Effector memory CD4-positive, alpha-beta T cell (primary cell): ENCODE measurements at regions not wholly inside any gene's neighbourhood (a gene's known extent, or its start where the extent isn't known, plus 50 kb on each side); places are given as distances from the start of the nearest gene placed in this dataset.
"Not testable (repeated sequence)": the region's sequence is repeated elsewhere in the genome, so short reads cannot be mapped to it uniquely, and the experiment has no call there.

Experiments
- DNase-seq, 3 donors: peaks; one replicate each; pipeline ENCODE4 v3.0.0-alpha.2; 2020
- H3K27ac ChIP-seq: 2 replicates; pipeline ENCODE4 v1.7.0; 2013; ENCODE audit warnings: mild to moderate bottlenecking, low read length, moderate library complexity; ENCODE audit not compliant: insufficient read depth, poor library complexity, severe bottlenecking
- H3K27me3 ChIP-seq: replicated peaks from 2 replicates; pipeline ENCODE4 v1.7.0; 2013; ENCODE audit warnings: mild to moderate bottlenecking, low read length; ENCODE audit not compliant: insufficient read depth, control insufficient read depth, poor library complexity, severe bottlenecking
- H3K36me3 ChIP-seq: 2 replicates; pipeline ENCODE4 v1.7.0; 2013; ENCODE audit warnings: mild to moderate bottlenecking, low read length, moderate library complexity; ENCODE audit not compliant: control insufficient read depth, insufficient read depth
- H3K4me1 ChIP-seq: 2 replicates; pipeline ENCODE4 v1.7.0; 2013; ENCODE audit warnings: low read length, mild to moderate bottlenecking; ENCODE audit not compliant: control insufficient read depth, insufficient read depth, poor library complexity, severe bottlenecking
- H3K4me3 ChIP-seq: 2 replicates; pipeline ENCODE4 v1.7.0; 2013; ENCODE audit warnings: low read length, low read depth, mild to moderate bottlenecking; ENCODE audit not compliant: insufficient read depth, poor library complexity, severe bottlenecking
- H3K9me3 ChIP-seq: 2 replicates; pipeline ENCODE4 v1.7.0; 2013; ENCODE audit warnings: mild to moderate bottlenecking, low read length, moderate library complexity; ENCODE audit not compliant: control insufficient read depth

DNA sequence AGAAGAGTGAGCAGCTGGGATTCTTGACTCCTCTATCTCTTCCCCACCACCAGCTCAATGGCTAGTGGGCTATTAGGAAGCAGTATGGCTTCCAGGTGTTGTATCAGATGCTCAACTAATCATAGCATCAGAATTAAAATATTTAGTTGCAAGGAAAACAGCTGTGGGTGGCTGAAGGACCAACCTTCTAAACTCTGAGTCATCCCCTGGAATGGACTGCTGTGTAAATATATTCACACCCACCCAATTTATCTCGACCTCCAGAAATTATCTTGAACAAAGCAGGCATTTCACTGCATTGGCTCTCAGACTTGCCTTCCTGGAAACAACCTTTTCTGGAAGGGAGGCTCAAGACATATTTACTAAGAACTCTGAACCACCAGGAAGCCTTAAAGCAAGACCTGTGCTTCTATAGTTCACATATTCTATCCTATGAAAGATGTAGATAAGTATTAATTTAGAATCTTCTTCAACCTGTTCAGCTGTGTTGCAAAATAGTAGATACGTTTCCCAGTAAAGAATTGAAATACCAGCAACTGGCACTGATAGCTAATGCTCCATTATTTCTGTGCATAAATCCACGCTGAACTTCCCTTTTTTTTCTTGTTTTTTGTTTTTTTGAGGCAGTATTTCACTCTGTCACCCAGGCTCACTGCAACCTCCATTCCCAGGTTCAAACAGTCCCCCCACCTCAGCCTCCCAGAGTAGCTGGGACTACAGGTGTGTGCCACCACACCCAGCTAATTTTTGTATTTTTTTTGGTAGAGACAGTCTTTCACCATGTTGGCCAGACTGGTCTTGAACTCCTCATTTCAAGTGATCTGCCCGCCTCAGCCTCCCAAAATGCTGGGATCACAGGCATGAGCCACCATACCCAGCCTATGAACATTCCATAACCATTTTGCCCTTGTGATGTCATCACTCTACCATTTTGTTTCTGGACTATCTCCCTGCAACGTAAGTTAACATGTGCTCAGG, 56.9 kb upstream of the CD2AP start:
- no peak overlapping the region for H3K4me3 ChIP-seq
- no peaks in the 10 kb centered on the region for H3K4me1 ChIP-seq
- no peaks in the 10 kb centered on the region for H3K36me3 ChIP-seq
- H3K9me3 ChIP-seq: no peaks in the 10 kb centered on the region
- no peaks in the 10 kb centered on the region for H3K27me3 ChIP-seq
- no peak for DNase-seq
- H3K27ac ChIP-seq: no peak overlapping the region

DNA sequence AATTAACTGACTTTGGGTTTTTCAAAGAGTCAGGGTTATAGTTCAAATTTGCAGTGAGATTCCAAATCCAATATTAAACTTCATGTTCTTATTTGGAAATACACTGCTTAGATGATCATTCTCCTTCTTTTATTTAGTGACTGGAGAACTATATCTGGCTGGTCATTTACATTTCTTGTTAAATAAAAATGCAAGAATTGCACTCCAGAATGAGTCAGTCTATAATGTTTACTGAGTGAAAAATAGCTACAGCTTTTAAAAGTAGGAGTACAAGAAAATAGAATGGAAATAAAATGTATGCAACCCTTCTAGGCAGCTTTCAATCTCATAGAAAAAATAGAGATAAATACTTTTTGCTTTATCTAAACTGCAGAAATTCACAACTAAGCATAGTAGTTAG, 54.5 kb upstream of the CD2AP start:
- no peak for DNase-seq
- H3K4me1 ChIP-seq: no peaks in the 10 kb centered on the region
- H3K36me3 ChIP-seq: no peaks in the 10 kb centered on the region
- H3K27me3 ChIP-seq: no peaks in the 10 kb centered on the region
- no peak overlapping the region for H3K27ac ChIP-seq
- H3K4me3 ChIP-seq: no peak overlapping the region
- H3K9me3 ChIP-seq: no peaks in the 10 kb centered on the region

DNA sequence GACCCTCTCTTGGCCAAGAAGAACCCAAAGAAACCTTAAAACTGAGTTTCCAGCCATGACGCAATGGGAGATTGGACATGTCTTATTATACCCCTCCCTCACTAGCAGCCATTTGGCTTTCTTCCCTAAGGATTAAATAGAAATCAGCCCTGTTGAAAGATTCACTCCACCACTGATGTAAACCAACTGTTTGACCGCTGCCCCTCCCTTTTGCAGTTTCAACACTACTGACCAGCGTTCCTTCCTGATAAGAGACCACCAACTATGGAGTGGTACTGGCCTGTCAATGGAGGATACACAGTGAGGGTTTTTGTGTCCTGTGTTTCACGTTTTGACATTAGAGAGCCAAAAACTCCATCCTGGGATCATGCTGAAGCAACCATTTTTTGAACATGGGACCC, 53.2 kb upstream of the CD2AP start:
- Histone ChIP-seq H3K9me3 (no peaks in the 10 kb centered on the region), H3K27ac (no peak overlapping the region), H3K4me3 (no peak overlapping the region), H3K4me1 (no peaks in the 10 kb centered on the region), H3K27me3 (no peaks in the 10 kb centered on the region), H3K36me3 (no peaks in the 10 kb centered on the region)
- DNase-seq: no peak

DNA sequence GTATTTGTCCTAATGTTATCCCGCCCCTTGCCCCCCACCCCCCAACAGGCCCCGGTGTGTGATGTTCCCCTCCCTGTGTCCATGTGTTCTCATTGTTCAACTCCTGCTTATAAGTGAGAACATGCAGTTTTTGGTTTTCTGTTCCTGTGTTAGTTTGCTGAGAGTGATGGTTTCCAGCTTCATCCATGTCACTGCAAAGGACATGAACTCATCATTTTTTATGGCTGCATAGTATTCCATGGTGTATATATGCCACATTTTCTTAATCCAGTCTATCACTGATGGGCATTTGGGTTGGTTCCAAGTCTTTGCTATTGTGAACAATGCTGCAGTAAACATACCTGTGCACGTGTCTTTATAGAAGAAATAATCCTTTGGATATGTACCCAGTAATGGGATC, 51.9 kb upstream of the CD2AP start:
- not testable (repeated sequence) for H3K4me3 ChIP-seq, H3K4me1 ChIP-seq, H3K9me3 ChIP-seq, H3K36me3 ChIP-seq, DNase-seq, H3K27me3 ChIP-seq, H3K27ac ChIP-seq

DNA sequence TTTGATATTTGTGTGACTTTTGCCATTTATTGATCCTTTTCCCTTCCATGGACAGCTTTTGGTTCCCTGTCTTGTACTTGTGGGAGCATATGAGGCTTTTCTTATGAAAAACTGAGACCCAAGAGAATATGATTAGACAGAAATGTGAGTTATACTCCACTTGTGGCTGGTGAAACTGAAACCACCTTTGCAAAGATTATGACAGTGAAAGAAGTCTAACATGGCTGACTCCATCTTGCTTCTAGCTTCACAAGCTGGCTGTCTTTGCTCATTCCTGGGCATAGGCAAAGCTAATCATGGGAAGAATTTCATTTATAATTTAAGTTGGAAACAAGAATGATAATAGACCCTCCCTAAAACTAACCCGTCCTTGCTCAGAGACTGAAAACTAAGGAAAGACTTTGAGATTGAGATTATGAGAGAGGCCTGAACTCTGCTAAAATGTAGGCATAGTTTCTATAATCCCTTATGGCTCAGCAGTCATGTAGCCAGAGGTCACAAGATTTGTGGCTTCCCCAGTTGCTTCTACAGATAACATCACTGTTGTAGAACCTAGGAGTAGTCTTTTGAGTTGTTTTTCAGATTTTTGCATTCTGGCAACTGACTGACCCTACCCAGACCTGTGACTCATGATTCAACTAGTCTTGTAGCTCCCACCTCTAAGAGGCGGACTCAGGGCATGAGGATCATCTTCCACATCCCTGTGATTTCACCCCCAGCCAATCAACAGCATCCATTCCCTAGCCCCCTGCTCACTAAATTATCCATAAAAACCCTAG, 50.9 kb upstream of the CD2AP start:
- Histone ChIP-seq H3K27me3 (no peaks in the 10 kb centered on the region), H3K9me3 (no peaks in the 10 kb centered on the region), H3K4me1 (no peaks in the 10 kb centered on the region), H3K27ac (no peak overlapping the region), H3K36me3 (no peaks in the 10 kb centered on the region), H3K4me3 (no peak overlapping the region)
- DNase-seq: no peak

DNA sequence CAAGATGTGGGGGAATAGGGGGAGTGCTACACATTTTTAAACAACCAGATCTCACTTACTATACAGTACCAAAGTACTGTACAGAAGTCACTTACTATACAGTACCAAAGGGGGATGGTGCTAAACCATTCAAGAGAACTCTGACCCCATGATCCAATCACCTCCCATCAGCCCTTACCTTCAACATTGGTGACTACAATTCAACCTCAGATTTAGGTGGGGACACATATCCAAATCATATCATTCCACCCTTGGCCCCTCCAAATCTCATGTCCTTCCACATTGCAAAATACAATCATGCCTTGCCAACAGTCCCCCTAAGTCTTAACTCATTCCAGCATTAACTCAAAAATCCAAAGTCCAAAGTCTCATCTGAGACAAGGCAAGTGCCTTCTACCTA, 49.9 kb upstream of the CD2AP start:
- H3K27me3 ChIP-seq: no peaks in the 10 kb centered on the region
- H3K4me1 ChIP-seq: no peaks in the 10 kb centered on the region
- H3K9me3 ChIP-seq: no peaks in the 10 kb centered on the region
- H3K27ac ChIP-seq: no peak overlapping the region
- H3K36me3 ChIP-seq: no peaks in the 10 kb centered on the region
- no peak overlapping the region for H3K4me3 ChIP-seq
- DNase-seq: no peak
